ENCODE measurements at regions not wholly inside any gene's neighbourhood (a gene's known extent, or its start where the extent isn't known, plus 50 kb on each side); places are given as distances from the start of the nearest gene placed in this dataset.

DNA sequence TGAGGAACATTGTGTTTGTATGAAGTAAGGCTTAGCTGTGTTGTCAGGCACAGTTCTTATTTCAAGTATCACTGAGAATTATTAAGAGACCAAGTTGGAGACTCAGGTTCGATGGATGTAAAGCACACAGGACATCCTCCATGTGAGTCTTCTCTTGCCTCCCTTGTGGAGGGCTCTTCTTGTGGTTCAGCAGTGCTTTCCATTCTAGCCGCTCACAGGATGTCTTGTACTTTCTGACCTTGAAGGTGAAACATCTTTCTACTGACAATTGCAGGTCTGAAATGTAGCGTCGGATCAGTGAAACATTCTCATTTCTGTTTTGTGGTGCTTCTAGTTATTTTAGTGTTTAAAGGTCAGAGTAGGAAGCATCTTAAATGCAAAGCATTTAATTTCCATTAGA is 154.6 kb downstream of the HIPK3 start:
- DNase-seq (ENCODE audit: low read depth, low spot score) (no peak), FAIRE-seq (no peak)
- Histone ChIP-seq H3K4me2 (ENCODE audit: insufficient read depth, low read length) (no peak overlapping the region), H3K9ac (replicated peaks; ENCODE audit: extremely low read depth, insufficient read depth, low read length) (no peak overlapping the region), H3K4me3 (replicated peaks in 1 of 3; ENCODE audit: insufficient read depth in 1 of 3, low read depth in 1 of 3, low read length in 3 of 3) (no peak overlapping the region), H3K27me3 (ENCODE audit: control insufficient read depth in 2 of 2, insufficient read depth in 2 of 2, low read length in 2 of 2) (no peaks in the 10 kb centered on the region), H3K36me3 (ENCODE audit: control insufficient read depth in 2 of 2, extremely low read depth in 1 of 2, insufficient read depth in 2 of 2, low read length in 2 of 2) (no peaks in the 10 kb centered on the region), H2AFZ (ENCODE audit: low read depth, low read length) (no peak overlapping the region), H3K9me3 (replicated peaks; ENCODE audit: control insufficient read depth, insufficient read depth, low read length) (no peaks in the 10 kb centered on the region), H4K20me1 (replicated peaks; ENCODE audit: control insufficient read depth, extremely low read depth, insufficient read depth, low read length) (no peaks in the 10 kb centered on the region), H3K79me2 (ENCODE audit: control insufficient read depth, insufficient read depth, low read length) (peaks cover 64% of the 10 kb centered on the region), H3K4me1 (ENCODE audit: control insufficient read depth, extremely low read depth, insufficient read depth, low read length) (no peaks in the 10 kb centered on the region), H3K27ac (ENCODE audit: insufficient read depth, low read depth, low read length) (no peak overlapping the region), H3K9me1 (replicated peaks; ENCODE audit: control insufficient read depth, extremely low read depth, insufficient read depth, low read length) (no peaks in the 10 kb centered on the region)
- POLR2A ChIA-PET: no interaction called here
- BruUV-seq (replicated peaks): no TSS peak
- TF ChIP-seq, protein P1, sequence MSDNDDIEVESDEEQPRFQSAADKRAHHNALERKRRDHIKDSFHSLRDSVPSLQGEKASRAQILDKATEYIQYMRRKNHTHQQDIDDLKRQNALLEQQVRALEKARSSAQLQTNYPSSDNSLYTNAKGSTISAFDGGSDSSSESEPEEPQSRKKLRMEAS (IDR thresholded peaks at IDR 0.05; ENCODE audit: insufficient read depth, insufficient read length): no peak
- dilution Hi-C loops (cut with MboI; ENCODE audit: extremely low pct_ligation_motif_present, low sequenced_read_pairs) (no loop called here), intact Hi-C loops (cut with micrococcal nuclease) (no loop called here)
- CTCF ChIA-PET: interaction anchor here (0.7 to 1.0 kb wide), 2 partner anchors 14 to 331 kb away, joined by 3 read pairs; no protein-coding TSS in a partner anchor

DNA sequence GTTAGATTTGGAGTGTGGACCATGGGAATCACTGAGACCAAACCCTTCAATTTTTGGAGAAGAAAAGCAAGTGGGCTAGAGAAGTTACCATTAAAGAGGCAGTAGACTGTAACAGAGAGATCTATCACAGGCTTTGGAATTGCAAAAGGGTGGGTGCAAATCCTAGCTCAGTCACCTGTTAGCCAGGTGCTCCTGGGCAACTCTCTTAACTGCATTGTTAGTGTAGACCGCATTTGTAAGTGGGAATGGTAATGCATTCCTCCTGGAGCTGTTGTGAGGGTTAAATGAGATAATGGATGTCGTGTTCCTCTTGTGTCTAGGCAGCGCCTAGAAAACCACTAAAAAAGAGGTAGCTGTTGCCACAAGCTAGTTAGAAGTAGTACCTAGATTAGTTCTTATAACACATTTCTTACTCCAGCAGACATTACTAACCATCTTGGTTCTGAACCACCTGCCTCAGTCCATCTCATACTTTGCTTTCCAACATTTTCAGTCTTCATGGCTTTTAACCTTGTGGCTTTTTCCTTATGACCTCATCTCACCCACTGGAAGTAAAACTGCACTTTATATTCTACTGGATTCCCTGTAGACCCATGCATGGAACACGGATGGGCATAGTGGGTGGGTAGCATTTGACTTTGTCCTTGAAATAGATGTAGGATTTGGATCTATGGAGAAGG is 153.0 kb downstream of the HIPK3 start:
- Histone ChIP-seq H3K27me3 (ENCODE audit: control insufficient read depth in 2 of 2, insufficient read depth in 2 of 2, low read length in 2 of 2) (no peaks in the 10 kb centered on the region), H2AFZ (ENCODE audit: low read depth, low read length) (no peak overlapping the region), H3K27ac (ENCODE audit: insufficient read depth, low read depth, low read length) (no peak overlapping the region), H3K9ac (replicated peaks; ENCODE audit: extremely low read depth, insufficient read depth, low read length) (no peak overlapping the region), H3K36me3 (ENCODE audit: control insufficient read depth in 2 of 2, extremely low read depth in 1 of 2, insufficient read depth in 2 of 2, low read length in 2 of 2) (no peaks in the 10 kb centered on the region), H3K9me1 (replicated peaks; ENCODE audit: control insufficient read depth, extremely low read depth, insufficient read depth, low read length) (no peaks in the 10 kb centered on the region), H4K20me1 (replicated peaks; ENCODE audit: control insufficient read depth, extremely low read depth, insufficient read depth, low read length) (no peaks in the 10 kb centered on the region), H3K9me3 (replicated peaks; ENCODE audit: control insufficient read depth, insufficient read depth, low read length) (no peaks in the 10 kb centered on the region), H3K4me2 (ENCODE audit: insufficient read depth, low read length) (no peak overlapping the region), H3K4me3 (replicated peaks in 1 of 3; ENCODE audit: insufficient read depth in 1 of 3, low read depth in 1 of 3, low read length in 3 of 3) (no peak overlapping the region), H3K4me1 (ENCODE audit: control insufficient read depth, extremely low read depth, insufficient read depth, low read length) (no peaks in the 10 kb centered on the region), H3K79me2 (ENCODE audit: control insufficient read depth, insufficient read depth, low read length) (peaks cover 56% of the 10 kb centered on the region)
- BruUV-seq (replicated peaks): no TSS peak
- POLR2A ChIA-PET: no interaction called here
- dilution Hi-C loops (cut with MboI; ENCODE audit: extremely low pct_ligation_motif_present, low sequenced_read_pairs): no loop called here
- FAIRE-seq: no peak
- intact Hi-C loops (cut with micrococcal nuclease): no loop called here
- TF ChIP-seq POLR2AphosphoS5 (IDR thresholded peaks at IDR 0.05; ENCODE audit: insufficient read depth, low read depth, low read length): no peak
- TF ChIP-seq EZH2 (IDR thresholded peaks at IDR 0.05; ENCODE audit: borderline replicate concordance, low read depth, low read length, severe bottlenecking): no peak
- TF ChIP-seq, protein P2, sequence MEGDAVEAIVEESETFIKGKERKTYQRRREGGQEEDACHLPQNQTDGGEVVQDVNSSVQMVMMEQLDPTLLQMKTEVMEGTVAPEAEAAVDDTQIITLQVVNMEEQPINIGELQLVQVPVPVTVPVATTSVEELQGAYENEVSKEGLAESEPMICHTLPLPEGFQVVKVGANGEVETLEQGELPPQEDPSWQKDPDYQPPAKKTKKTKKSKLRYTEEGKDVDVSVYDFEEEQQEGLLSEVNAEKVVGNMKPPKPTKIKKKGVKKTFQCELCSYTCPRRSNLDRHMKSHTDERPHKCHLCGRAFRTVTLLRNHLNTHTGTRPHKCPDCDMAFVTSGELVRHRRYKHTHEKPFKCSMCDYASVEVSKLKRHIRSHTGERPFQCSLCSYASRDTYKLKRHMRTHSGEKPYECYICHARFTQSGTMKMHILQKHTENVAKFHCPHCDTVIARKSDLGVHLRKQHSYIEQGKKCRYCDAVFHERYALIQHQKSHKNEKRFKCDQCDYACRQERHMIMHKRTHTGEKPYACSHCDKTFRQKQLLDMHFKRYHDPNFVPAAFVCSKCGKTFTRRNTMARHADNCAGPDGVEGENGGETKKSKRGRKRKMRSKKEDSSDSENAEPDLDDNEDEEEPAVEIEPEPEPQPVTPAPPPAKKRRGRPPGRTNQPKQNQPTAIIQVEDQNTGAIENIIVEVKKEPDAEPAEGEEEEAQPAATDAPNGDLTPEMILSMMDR (IDR thresholded peaks at IDR 0.05; ENCODE audit: extremely low read depth in 1 of 2, insufficient read depth in 1 of 2, low read depth in 1 of 2, low read length in 2 of 2): no peak
- TF ChIP-seq POLR2A (IDR thresholded peaks at IDR 0.05; ENCODE audit: low read depth, low read length): no peak
- no peak for TF ChIP-seq JUN (IDR thresholded peaks at IDR 0.05; ENCODE audit: borderline replicate concordance, insufficient read depth, insufficient read length, low read depth)
- no peak for TF ChIP-seq FOS (IDR thresholded peaks at IDR 0.05; ENCODE audit: borderline replicate concordance, insufficient read depth, low read length)
- TF ChIP-seq GATA2 (IDR thresholded peaks at IDR 0.05; ENCODE audit: insufficient read depth, insufficient read length, low read depth, low read length): no peak
- no peak for TF ChIP-seq MYC (IDR thresholded peaks at IDR 0.05; ENCODE audit: low read depth, low read length)
- TF ChIP-seq, protein P1 (IDR thresholded peaks at IDR 0.05; ENCODE audit: insufficient read depth, insufficient read length): no peak
- CTCF ChIA-PET: no interaction called here
- DNase-seq (ENCODE audit: low read depth, low spot score): no peak
